Panc1 (cell line): ENCODE measurements at regions not wholly inside any gene's neighbourhood (a gene's known extent, or its start where the extent isn't known, plus 50 kb on each side); places are given as distances from the start of the nearest gene placed in this dataset.

Source experiments
- ATAC-seq: fragments of 200-7000 bp; cut with Tn5 transposase; 2 replicates; pipeline ENCODE4 v1.9.1; 2020; ENCODE audit warnings: mild to moderate bottlenecking, moderate library complexity
- BruUV-seq: library from RNA; stranded (reverse); fragments of 400-500 nt; replicated peaks from 2 replicates; lab custom pipeline; 2021; lab: Mats Ljungman, UMichigan
- CTCF ChIA-PET: fragments of 300-600 bp; sonication (Branson Sonifier 250); formaldehyde crosslinking; loops from one replicate; lab custom pipeline; 2022; ENCODE audit warnings: antibody characterized with exemption; lab: Charles Lee
- POLR2A ChIA-PET: fragments of 300-600 bp; sonication (Branson Sonifier 250); formaldehyde crosslinking; loops from one replicate; lab custom pipeline; 2022; ENCODE audit warnings: antibody characterized with exemption; lab: Charles Lee
- DNase-seq: peaks from one replicate; pipeline ENCODE4 v3.0.0-alpha.2; 2010; ENCODE audit warnings: low read depth, low spot score
- H3K27ac ChIP-seq: 2 replicates; pipeline ENCODE4 v1.5.1; 2011; ENCODE audit warnings: mild to moderate bottlenecking, low read length, inconsistent platforms
- H3K27me3 ChIP-seq: fragments of 200-500 bp; sonication (Bioruptor generic); 2 replicates; pipeline ENCODE4 v1.6.0; 2014; ENCODE audit warnings: low read length, inconsistent platforms; ENCODE audit not compliant: control insufficient read depth, insufficient read depth
- H3K36me3 ChIP-seq: fragments of 200-500 bp; sonication (Bioruptor generic); 2 replicates; pipeline ENCODE4 v1.5.1; 2014; ENCODE audit warnings: inconsistent platforms, mild to moderate bottlenecking, low read length, moderate library complexity; ENCODE audit not compliant: control insufficient read depth, insufficient read depth
- H3K4me1 ChIP-seq: 2 replicates; pipeline ENCODE4 v1.5.1; 2011; ENCODE audit warnings: inconsistent platforms, mild to moderate bottlenecking, low read length, moderate library complexity; ENCODE audit not compliant: control insufficient read depth, insufficient read depth
- H3K4me3 ChIP-seq, 2 experiments: 2 replicates each; pipeline ENCODE4 v1.5.1; 2011 to 2012; ENCODE audit warnings: low read depth in 2 of 2, low read length in 2 of 2, mild to moderate bottlenecking in 2 of 2, inconsistent platforms in 1 of 2, moderate library complexity in 1 of 2
- H3K9me3 ChIP-seq: fragments of 200-500 bp; sonication (Bioruptor generic); 2 replicates; pipeline ENCODE4 v1.5.1; 2014; ENCODE audit warnings: low read depth, mild to moderate bottlenecking, inconsistent platforms, low read length, moderate library complexity; ENCODE audit not compliant: control insufficient read depth, insufficient read depth
- CTCF ChIP-seq: fragments of 450-650 bp; IDR thresholded peaks from 2 replicates; pipeline ENCODE4 v1.5.1; 2017; ENCODE audit warnings: mild to moderate bottlenecking
- POLR2AphosphoS5 ChIP-seq: IDR thresholded peaks from 2 replicates; pipeline ENCODE4 v1.6.1; 2012; ENCODE audit warnings: mild to moderate bottlenecking, low read depth, low read length, moderate library complexity
- REST ChIP-seq, 2 experiments: IDR thresholded peaks; 2 replicates each; pipeline ENCODE4 v1.6.1; 2011 to 2012; ENCODE audit warnings: low read depth in 2 of 2, control low read depth in 1 of 2, low read length in 1 of 2, mild to moderate bottlenecking in 1 of 2, moderate library complexity in 1 of 2; ENCODE audit not compliant: insufficient read depth in 1 of 2
- SIN3A ChIP-seq: IDR thresholded peaks from 2 replicates; pipeline ENCODE4 v1.6.1; 2012; ENCODE audit warnings: low read depth, mild to moderate bottlenecking, low read length, moderate library complexity, borderline replicate concordance; ENCODE audit not compliant: insufficient read depth
- TCF7L2 ChIP-seq: IDR thresholded peaks from 2 replicates; pipeline ENCODE4 v1.6.1; 2011; ENCODE audit warnings: mild to moderate bottlenecking, low read depth, low read length, inconsistent platforms
- in situ Hi-C: cut with HindIII; loops from 2 replicates; pipeline ENCODE4 v1.10.0; 2016; ENCODE audit warnings: low sequenced_read_pairs, low pct_unique_long_range_greater_than_20kb
- intact Hi-C: fragments of 100-400 bp; cut with micrococcal nuclease; formaldehyde crosslinking; loops from one replicate; pipeline ENCODE4 v1.10.0; 2022; ENCODE audit not compliant: unreplicated experiment

GRCh38 chr17:37849617-37849972, 74.6 kb upstream of the TBC1D3K start:
- in situ Hi-C loops = no loop called here
- ChIA-PET POLR2A (no interaction called here), CTCF (no interaction called here)
- no peak for TF ChIP-seq CTCF
- no peak for TF ChIP-seq SIN3A
- no peak for TF ChIP-seq REST (IDR thresholded peaks at IDR 0.05; ENCODE audit: insufficient read depth in 1 of 2, low read depth in 2 of 2, low read length in 1 of 2)
- no peak for TF ChIP-seq TCF7L2
- TF ChIP-seq POLR2AphosphoS5 = no peak
- Histone ChIP-seq H3K4me3 (no peak overlapping the region), H3K27me3 (no peaks in the 10 kb centered on the region; the same call in 1 of the 2 replicates), H3K27ac (no peak overlapping the region), H3K4me1 (no peaks in the 10 kb centered on the region), H3K9me3 (no peaks in the 10 kb centered on the region), H3K36me3 (no peaks in the 10 kb centered on the region)
- BruUV-seq = no TSS peak
- DNase-seq = no peak
- intact Hi-C loops = no loop called here
- no peak for ATAC-seq

- ChIA-PET POLR2A (no interaction called here), CTCF (no interaction called here)
- H3K4me1 ChIP-seq = no peaks in the 10 kb centered on the region
- intact Hi-C loops = no loop called here
- no peaks in the 10 kb centered on the region for H3K27me3 ChIP-seq
- no peak for DNase-seq
- 0 out of 2 replicates have a peak, but pooled peaks have one; percentile 30 for ATAC-seq
- in situ Hi-C loops = no loop called here
- H3K36me3 ChIP-seq = no peaks in the 10 kb centered on the region
- no TSS peak for BruUV-seq
- TF ChIP-seq POLR2AphosphoS5 (no peak), TCF7L2 (no peak), REST (IDR thresholded peaks at IDR 0.05; ENCODE audit: insufficient read depth in 1 of 2, low read depth in 2 of 2, low read length in 1 of 2) (no peak), SIN3A (no peak)
- H3K9me3 ChIP-seq = no peaks in the 10 kb centered on the region
- no peak overlapping the region for H3K27ac ChIP-seq
- no peak overlapping the region for H3K4me3 ChIP-seq
These were observed 75.3 kb upstream of the TBC1D3K start for GRCh38 chr17:37848690-37849616.
